ENCODE measurements at regions not wholly inside any gene's neighbourhood (a gene's known extent, or its start where the extent isn't known, plus 50 kb on each side); places are given as distances from the start of the nearest gene placed in this dataset.

DNA sequence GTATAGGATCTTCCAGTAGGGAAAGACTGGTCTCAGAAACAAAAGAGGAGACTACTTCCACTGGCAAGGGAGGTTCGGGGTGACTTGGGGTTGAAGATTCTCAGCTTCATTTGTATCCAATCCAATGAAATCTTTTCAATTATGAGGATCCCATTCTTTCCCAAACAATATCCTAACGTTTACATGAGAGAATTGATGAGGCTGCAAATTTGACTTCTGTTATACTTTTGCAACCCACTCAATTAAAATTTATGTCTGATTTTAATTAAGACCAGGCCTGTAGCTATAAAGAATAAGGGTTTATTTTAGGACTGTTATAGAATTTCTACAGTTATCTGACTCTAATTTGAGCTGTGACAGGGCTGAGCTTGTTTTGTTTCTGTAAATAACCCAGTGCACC lies 251.5 kb downstream of the ANKRD7 start:
- no peaks in the 10 kb centered on the region for H3K36me3 Mint-ChIP-seq
- DNase-seq (ENCODE audit: extremely low spot score, unreplicated experiment), result no peak
- no peak overlapping the region for H3K27ac Mint-ChIP-seq
- H3K4me1 Mint-ChIP-seq (ENCODE audit: unreplicated experiment), result no peaks in the 10 kb centered on the region
- no peak overlapping the region for H3K4me3 Mint-ChIP-seq
- TF ChIP-seq, protein P1, sequence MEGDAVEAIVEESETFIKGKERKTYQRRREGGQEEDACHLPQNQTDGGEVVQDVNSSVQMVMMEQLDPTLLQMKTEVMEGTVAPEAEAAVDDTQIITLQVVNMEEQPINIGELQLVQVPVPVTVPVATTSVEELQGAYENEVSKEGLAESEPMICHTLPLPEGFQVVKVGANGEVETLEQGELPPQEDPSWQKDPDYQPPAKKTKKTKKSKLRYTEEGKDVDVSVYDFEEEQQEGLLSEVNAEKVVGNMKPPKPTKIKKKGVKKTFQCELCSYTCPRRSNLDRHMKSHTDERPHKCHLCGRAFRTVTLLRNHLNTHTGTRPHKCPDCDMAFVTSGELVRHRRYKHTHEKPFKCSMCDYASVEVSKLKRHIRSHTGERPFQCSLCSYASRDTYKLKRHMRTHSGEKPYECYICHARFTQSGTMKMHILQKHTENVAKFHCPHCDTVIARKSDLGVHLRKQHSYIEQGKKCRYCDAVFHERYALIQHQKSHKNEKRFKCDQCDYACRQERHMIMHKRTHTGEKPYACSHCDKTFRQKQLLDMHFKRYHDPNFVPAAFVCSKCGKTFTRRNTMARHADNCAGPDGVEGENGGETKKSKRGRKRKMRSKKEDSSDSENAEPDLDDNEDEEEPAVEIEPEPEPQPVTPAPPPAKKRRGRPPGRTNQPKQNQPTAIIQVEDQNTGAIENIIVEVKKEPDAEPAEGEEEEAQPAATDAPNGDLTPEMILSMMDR (conservative IDR thresholded peaks at IDR 0.05), result no peak
- no peaks in the 10 kb centered on the region for H3K9me3 Mint-ChIP-seq
- no peaks in the 10 kb centered on the region for H3K27me3 Mint-ChIP-seq

DNA sequence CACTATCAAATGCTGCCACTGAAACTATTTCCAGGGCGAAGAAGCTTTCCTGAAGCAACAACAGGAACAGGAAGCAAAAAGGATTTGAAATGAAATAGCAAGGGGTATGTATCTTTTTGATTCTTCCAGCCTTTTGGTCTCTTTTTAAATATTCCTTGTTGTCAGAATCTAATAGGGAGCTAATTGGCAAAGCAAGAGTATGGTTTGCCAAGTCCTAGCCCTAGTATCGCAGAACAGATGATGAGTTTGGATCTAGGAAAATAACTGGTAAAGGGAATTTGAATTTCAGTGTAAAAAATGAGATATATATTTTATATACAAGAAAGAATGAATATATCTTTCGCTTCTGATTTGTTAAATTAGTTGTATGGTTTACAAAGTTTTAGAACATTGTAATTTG lies 252.5 kb downstream of the ANKRD7 start:
- no peaks in the 10 kb centered on the region for H3K9me3 Mint-ChIP-seq
- H3K36me3 Mint-ChIP-seq, result no peaks in the 10 kb centered on the region
- no peaks in the 10 kb centered on the region for H3K4me1 Mint-ChIP-seq (ENCODE audit: unreplicated experiment)
- no peak overlapping the region for H3K4me3 Mint-ChIP-seq
- no peaks in the 10 kb centered on the region for H3K27me3 Mint-ChIP-seq
- no peak overlapping the region for H3K27ac Mint-ChIP-seq
- TF ChIP-seq, protein P1 (conservative IDR thresholded peaks at IDR 0.05), result no peak
- DNase-seq (ENCODE audit: extremely low spot score, unreplicated experiment), result no peak

DNA sequence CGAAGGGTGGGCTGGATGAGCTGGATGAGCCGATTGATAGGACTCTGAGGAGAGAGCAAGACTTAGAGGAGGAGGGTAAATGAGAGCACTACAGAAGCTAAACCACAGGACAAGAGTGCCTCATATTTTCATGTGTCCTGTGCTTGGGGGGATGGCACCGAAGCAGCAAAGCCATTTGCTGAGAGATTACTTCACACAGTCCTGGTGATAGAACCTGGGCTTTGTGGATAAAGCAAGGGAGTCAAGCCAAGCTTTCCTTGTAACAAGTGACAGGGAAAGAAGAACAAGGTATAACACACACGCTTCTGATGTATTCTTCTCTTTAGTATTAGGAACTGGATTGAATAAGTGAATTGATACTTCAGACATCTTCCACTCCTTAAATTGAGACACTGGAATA lies 253.7 kb downstream of the ANKRD7 start:
- TF ChIP-seq, protein P1 (conservative IDR thresholded peaks at IDR 0.05), result no peak
- Mint-ChIP-seq H3K4me1 (ENCODE audit: unreplicated experiment) (no peaks in the 10 kb centered on the region), H3K27ac (no peak overlapping the region), H3K27me3 (no peaks in the 10 kb centered on the region), H3K4me3 (no peak overlapping the region), H3K9me3 (peaks cover 6% of the 10 kb centered on the region), H3K36me3 (no peaks in the 10 kb centered on the region)
- no peak for DNase-seq (ENCODE audit: extremely low spot score, unreplicated experiment)

DNA sequence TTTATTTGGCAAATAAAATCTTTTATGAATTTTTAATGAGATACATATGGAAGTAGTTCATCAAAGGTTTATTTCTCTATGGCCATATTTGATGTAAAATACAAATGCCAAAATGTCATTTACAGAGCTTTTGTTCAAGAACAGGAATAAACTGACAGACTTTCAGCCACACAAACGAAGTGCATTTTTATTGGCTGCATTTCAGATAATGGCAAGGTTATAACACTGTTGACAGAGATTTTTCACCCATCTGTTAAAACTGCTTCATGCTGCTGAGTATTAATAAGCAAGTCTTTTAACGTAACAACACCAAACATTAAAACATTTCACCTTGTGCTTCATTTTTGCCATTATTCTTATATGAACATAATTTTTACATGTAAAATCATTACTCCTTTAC lies 254.4 kb downstream of the ANKRD7 start:
- DNase-seq (ENCODE audit: extremely low spot score, unreplicated experiment), result no peak
- H3K27ac Mint-ChIP-seq, result no peak overlapping the region
- TF ChIP-seq, protein P1 (conservative IDR thresholded peaks at IDR 0.05), result no peak
- no peaks in the 10 kb centered on the region for H3K27me3 Mint-ChIP-seq
- H3K36me3 Mint-ChIP-seq, result no peaks in the 10 kb centered on the region
- H3K4me1 Mint-ChIP-seq (ENCODE audit: unreplicated experiment), result no peaks in the 10 kb centered on the region
- H3K4me3 Mint-ChIP-seq, result no peak overlapping the region
- H3K9me3 Mint-ChIP-seq, result peaks cover 6% of the 10 kb centered on the region

DNA sequence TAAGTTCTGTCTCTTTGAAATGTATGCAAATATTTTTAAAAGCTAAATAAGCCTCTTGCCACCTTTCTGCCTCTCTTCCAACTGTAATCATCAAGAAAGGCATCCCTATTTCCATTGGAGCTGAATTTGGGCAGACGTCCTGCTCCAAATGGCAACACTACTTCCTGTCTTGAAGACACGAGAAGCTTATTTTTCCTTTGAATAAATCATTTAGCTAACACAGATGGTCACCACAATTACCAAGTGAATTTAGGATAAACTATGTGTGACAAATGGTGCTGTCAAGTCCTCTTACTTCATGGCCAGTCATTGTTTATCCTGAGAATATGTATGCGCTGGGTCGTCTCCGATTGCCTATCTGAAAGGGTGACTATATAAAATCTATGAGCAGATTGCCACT lies 268.0 kb downstream of the ANKRD7 start:
- H3K27ac Mint-ChIP-seq, result no peak overlapping the region
- TF ChIP-seq, protein P1 (conservative IDR thresholded peaks at IDR 0.05), result no peak
- no peaks in the 10 kb centered on the region for H3K9me3 Mint-ChIP-seq
- no peaks in the 10 kb centered on the region for H3K36me3 Mint-ChIP-seq
- no peak for DNase-seq (ENCODE audit: extremely low spot score, unreplicated experiment)
- no peaks in the 10 kb centered on the region for H3K27me3 Mint-ChIP-seq
- H3K4me3 Mint-ChIP-seq, result no peak overlapping the region
- no peaks in the 10 kb centered on the region for H3K4me1 Mint-ChIP-seq (ENCODE audit: unreplicated experiment)

DNA sequence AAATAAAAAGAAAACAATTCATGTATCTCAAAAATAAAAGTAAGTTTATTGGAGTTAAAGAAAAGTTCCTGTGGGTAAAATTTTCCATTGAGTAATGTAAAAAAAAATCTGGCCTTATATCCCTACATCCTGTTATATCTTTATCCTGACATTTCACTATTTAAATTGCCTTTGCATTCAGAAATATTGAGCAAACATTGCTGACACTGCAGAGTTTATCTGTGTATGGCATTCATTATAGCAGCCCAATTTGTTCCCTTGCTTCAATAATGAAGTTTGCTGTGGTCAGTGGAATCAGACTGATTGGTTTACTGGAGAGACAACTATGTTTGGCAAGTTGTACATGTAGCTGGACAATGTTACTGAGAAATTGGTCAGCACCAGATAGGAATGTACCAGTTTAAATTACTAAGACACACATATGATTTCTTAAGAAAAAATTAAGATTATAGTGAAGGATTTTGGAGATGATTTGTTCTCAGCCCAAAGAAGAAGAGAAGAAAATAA lies 271.7 kb downstream of the ANKRD7 start:
- H3K4me1 Mint-ChIP-seq (ENCODE audit: unreplicated experiment), result no peaks in the 10 kb centered on the region

More for the DNA sequence above, 271.7 kb downstream of the ANKRD7 start:
- no peak for DNase-seq (ENCODE audit: extremely low spot score, unreplicated experiment)
- no peak overlapping the region for H3K4me3 Mint-ChIP-seq
- TF ChIP-seq, protein P1 (conservative IDR thresholded peaks at IDR 0.05), result no peak
- H3K9me3 Mint-ChIP-seq, result no peaks in the 10 kb centered on the region
- H3K27ac Mint-ChIP-seq, result no peak overlapping the region
- no peaks in the 10 kb centered on the region for H3K36me3 Mint-ChIP-seq
- H3K27me3 Mint-ChIP-seq, result no peaks in the 10 kb centered on the region
